Muscle layer of duodenum (tissue), 2 donors: ENCODE measurements at regions not wholly inside any gene's neighbourhood (a gene's known extent, or its start where the extent isn't known, plus 50 kb on each side); places are given as distances from the start of the nearest gene placed in this dataset.
"Not testable (repeated sequence)": the region's sequence is repeated elsewhere in the genome, so short reads cannot be mapped to it uniquely, and the experiment has no call there.

Experiments
- H3K27ac ChIP-seq: one replicate; pipeline ENCODE4 v1.7.0; 2013; ENCODE audit warnings: mild to moderate bottlenecking, low read length
- H3K27me3 ChIP-seq: one replicate; pipeline ENCODE4 v1.7.0; 2013; ENCODE audit warnings: low read depth, mild to moderate bottlenecking, control low read depth, low read length
- H3K36me3 ChIP-seq, 2 donors: one replicate each; pipeline ENCODE4 v1.7.0; 2013; ENCODE audit warnings: low read length in 2 of 2, control low read depth in 1 of 2, mild to moderate bottlenecking in 1 of 2; ENCODE audit not compliant: insufficient read depth in 2 of 2, control insufficient read depth in 1 of 2
- H3K4me1 ChIP-seq, 2 donors: one replicate each; pipeline ENCODE4 v1.7.0; 2013; ENCODE audit warnings: low read length in 2 of 2, mild to moderate bottlenecking in 2 of 2, control low read depth in 1 of 2, moderate library complexity in 1 of 2; ENCODE audit not compliant: insufficient read depth in 2 of 2, control insufficient read depth in 1 of 2
- H3K4me3 ChIP-seq, 2 donors: one replicate each; pipeline ENCODE4 v1.7.0; 2013; ENCODE audit warnings: low read length in 2 of 2, low read depth in 1 of 2, mild to moderate bottlenecking in 1 of 2
- H3K9me3 ChIP-seq, 2 donors: one replicate each; pipeline ENCODE4 v1.7.0; 2013; ENCODE audit warnings: low read length in 2 of 2, control low read depth in 1 of 2, mild to moderate bottlenecking in 1 of 2; ENCODE audit not compliant: control insufficient read depth in 1 of 2
- donor health status: healthy.

- H3K4me1 ChIP-seq, H3K27ac ChIP-seq, H3K4me3 ChIP-seq, H3K9me3 ChIP-seq, H3K36me3 ChIP-seq, H3K27me3 ChIP-seq: not testable (repeated sequence)
Measured at GRCh38 chr14:52122163-52122562, 53.3 kb upstream of the NID2 start.

- no peaks in the 10 kb centered on the region for H3K9me3 ChIP-seq
- no peak overlapping the region for H3K27ac ChIP-seq
Measured at GRCh38 chr14:52121441-52121840, 52.6 kb upstream of the NID2 start.

GRCh38 chr14:52119030-52119429, 50.2 kb upstream of the NID2 start:
- H3K27me3 ChIP-seq: no peaks in the 10 kb centered on the region
- H3K4me3 ChIP-seq: no peak overlapping the region
- H3K9me3 ChIP-seq: no peaks in the 10 kb centered on the region
- no peaks in the 10 kb centered on the region for H3K4me1 ChIP-seq
- no peaks in the 10 kb centered on the region for H3K36me3 ChIP-seq
- H3K27ac ChIP-seq: peak overlapping the region; percentile 18

More at GRCh38 chr14:52121441-52121840, 52.6 kb upstream of the NID2 start:
- Histone ChIP-seq H3K4me1 (no peaks in the 10 kb centered on the region), H3K4me3 (no peak overlapping the region), H3K27me3 (no peaks in the 10 kb centered on the region), H3K36me3 (no peaks in the 10 kb centered on the region)
